H9 (cell line): ENCODE measurements at regions not wholly inside any gene's neighbourhood (a gene's known extent, or its start where the extent isn't known, plus 50 kb on each side); places are given as distances from the start of the nearest gene placed in this dataset.

Source experiments
- DNase-seq: peaks from one replicate; pipeline ENCODE4 v3.0.0-alpha.2; 2017
- H2AFZ ChIP-seq: one replicate; pipeline ENCODE4 v1.6.1; 2013; ENCODE audit warnings: mild to moderate bottlenecking, low read length, control low read depth, moderate library complexity
- H2AK5ac ChIP-seq: 2 replicates; pipeline ENCODE4 v1.6.1; 2013; ENCODE audit warnings: low read length, control low read depth, mixed read lengths; ENCODE audit not compliant: insufficient read length
- H2BK120ac ChIP-seq: one replicate; pipeline ENCODE4 v1.6.1; 2013; ENCODE audit warnings: low read depth, mild to moderate bottlenecking, low read length, control low read depth, inconsistent platforms; ENCODE audit not compliant: poor library complexity, severe bottlenecking
- H2BK12ac ChIP-seq: 2 replicates; pipeline ENCODE4 v1.6.1; 2013; ENCODE audit warnings: low read length, control low read depth, mixed read lengths, low read depth; ENCODE audit not compliant: insufficient read length
- H2BK15ac ChIP-seq: 2 replicates; pipeline ENCODE4 v1.6.1; 2013; ENCODE audit warnings: low read depth, low read length, control low read depth
- H2BK20ac ChIP-seq: one replicate; pipeline ENCODE4 v1.6.1; 2013; ENCODE audit warnings: low read depth, mild to moderate bottlenecking, low read length, control low read depth, inconsistent platforms; ENCODE audit not compliant: poor library complexity, severe bottlenecking
- H2BK5ac ChIP-seq: 2 replicates; pipeline ENCODE4 v1.6.1; 2013; ENCODE audit warnings: low read length, control low read depth, mixed read lengths; ENCODE audit not compliant: insufficient read length
- H3K14ac ChIP-seq: 2 replicates; pipeline ENCODE4 v1.6.1; 2013; ENCODE audit warnings: low read length, control low read depth; ENCODE audit not compliant: insufficient read depth
- H3K18ac ChIP-seq: 2 replicates; pipeline ENCODE4 v1.6.1; 2013; ENCODE audit warnings: low read depth, mild to moderate bottlenecking, mixed read lengths, low read length, control low read depth; ENCODE audit not compliant: insufficient read length
- H3K23ac ChIP-seq: 2 replicates; pipeline ENCODE4 v1.6.1; 2013; ENCODE audit warnings: low read length, control low read depth, mixed read lengths, low read depth; ENCODE audit not compliant: insufficient read length
- H3K23me2 ChIP-seq: 2 replicates; pipeline ENCODE4 v1.6.1; 2013; ENCODE audit warnings: low read depth, mild to moderate bottlenecking, mixed read lengths, low read length, control low read depth; ENCODE audit not compliant: insufficient read length, poor library complexity, severe bottlenecking
- H3K27ac ChIP-seq: 2 replicates; pipeline ENCODE4 v1.5.1; 2013; ENCODE audit warnings: low read length, control low read depth, mixed read lengths, low read depth; ENCODE audit not compliant: insufficient read length
- H3K27me3 ChIP-seq: 2 replicates; pipeline ENCODE4 v1.6.1; 2013; ENCODE audit warnings: low read length, control low read depth, inconsistent platforms; ENCODE audit not compliant: insufficient read depth
- H3K4ac ChIP-seq: 2 replicates; pipeline ENCODE4 v1.6.1; 2013; ENCODE audit warnings: low read depth, mild to moderate bottlenecking, control low read depth, inconsistent platforms, low read length, moderate library complexity
- H3K4me1 ChIP-seq: 2 replicates; pipeline ENCODE4 v1.6.1; 2013; ENCODE audit warnings: low read length, control low read depth, inconsistent platforms; ENCODE audit not compliant: insufficient read depth
- H3K4me2 ChIP-seq: 2 replicates; pipeline ENCODE4 v1.6.1; 2013; ENCODE audit warnings: low read length, control low read depth, mixed read lengths; ENCODE audit not compliant: insufficient read length, insufficient read depth
- H3K56ac ChIP-seq: 2 replicates; pipeline ENCODE4 v1.6.1; 2013; ENCODE audit warnings: low read depth, mild to moderate bottlenecking, mixed read lengths, low read length, control low read depth; ENCODE audit not compliant: insufficient read length
- H3K79me1 ChIP-seq: 2 replicates; pipeline ENCODE4 v1.6.1; 2013; ENCODE audit warnings: low read depth, mild to moderate bottlenecking, moderate library complexity, low read length, control low read depth, inconsistent platforms; ENCODE audit not compliant: insufficient read depth, poor library complexity, severe bottlenecking
- H3K79me2 ChIP-seq: 2 replicates; pipeline ENCODE4 v1.6.1; 2013; ENCODE audit warnings: low read length, control low read depth, inconsistent platforms; ENCODE audit not compliant: insufficient read depth
- H3K9ac ChIP-seq: 2 replicates; pipeline ENCODE4 v1.6.1; 2013; ENCODE audit warnings: low read length, control low read depth, mixed read lengths; ENCODE audit not compliant: insufficient read length; ENCODE audit errors: extremely low read depth
- H3K9me3 ChIP-seq: one replicate; pipeline ENCODE4 v1.6.1; 2013; ENCODE audit warnings: low read depth, low read length, inconsistent platforms; ENCODE audit not compliant: control insufficient read depth
- H3T11ph ChIP-seq: one replicate; pipeline ENCODE4 v1.6.1; 2013; ENCODE audit warnings: mild to moderate bottlenecking, low read length, control low read depth, inconsistent platforms
- H4K20me1 ChIP-seq: one replicate; pipeline ENCODE4 v1.6.1; 2013; ENCODE audit not compliant: control insufficient read depth, insufficient read length, insufficient read depth
- H4K5ac ChIP-seq: 2 replicates; pipeline ENCODE4 v1.6.1; 2013; ENCODE audit warnings: low read depth, mild to moderate bottlenecking, mixed read lengths, low read length, control low read depth; ENCODE audit not compliant: insufficient read length
- H4K8ac ChIP-seq: replicated peaks from 2 replicates; pipeline ENCODE4 v1.6.1; 2013; ENCODE audit warnings: low read length, control low read depth, mixed read lengths, low read depth; ENCODE audit not compliant: insufficient read length
- H4K91ac ChIP-seq: 2 replicates; pipeline ENCODE4 v1.6.1; 2013; ENCODE audit warnings: low read depth, mild to moderate bottlenecking, moderate library complexity, mixed read lengths, low read length, control low read depth; ENCODE audit not compliant: insufficient read length
- H3K27ac Mint-ChIP-seq, 3 experiments: 2 replicates in 2 of 3; 3 replicates in 1 of 3; pipeline ENCODE4 v1.8.0; 2020 to 2021; ENCODE audit warnings: mixed read lengths in 3 of 3, mild to moderate bottlenecking in 1 of 3, moderate library complexity in 1 of 3
- H3K27me3 Mint-ChIP-seq: 2 replicates; pipeline ENCODE4 v1.8.0; 2021; ENCODE audit warnings: low read depth, mild to moderate bottlenecking, moderate library complexity, mixed read lengths
- H3K36me3 Mint-ChIP-seq, 3 experiments: 2 replicates in 2 of 3; 3 replicates in 1 of 3; pipeline ENCODE4 v1.8.0; 2020 to 2021; ENCODE audit warnings: low read depth in 3 of 3, mixed read lengths in 3 of 3; ENCODE audit not compliant: insufficient read depth in 1 of 3
- H3K4me1 Mint-ChIP-seq, 2 experiments: 2 replicates each; pipeline ENCODE4 v1.8.0; 2020; ENCODE audit warnings: mixed read lengths in 2 of 2
- H3K4me3 Mint-ChIP-seq, 2 experiments: 2 replicates in 1 of 2; 3 replicates in 1 of 2; pipeline ENCODE4 v1.8.0; 2020 to 2021; ENCODE audit warnings: mild to moderate bottlenecking in 2 of 2, mixed read lengths in 2 of 2, moderate library complexity in 1 of 2
- H3K9me3 Mint-ChIP-seq, 2 experiments: 2 replicates in 1 of 2; 3 replicates in 1 of 2; pipeline ENCODE4 v1.8.0; 2020; ENCODE audit warnings: mild to moderate bottlenecking in 2 of 2, mixed read lengths in 2 of 2, moderate library complexity in 1 of 2
- WGBS: extraction: QIAGEN DNeasy Blood & Tissue Kit; methylation state at CpG from one replicate; pipeline ENCODE4 v1.1.7; 2013; ENCODE audit warnings: missing lambda C conversion rate, low lambda C conversion rate, mixed read lengths; ENCODE audit not compliant: insufficient read length; ENCODE audit errors: extremely low coverage; 5-methylcytosine and 5-hydroxymethylcytosine counted together
- TF ChIP-seq, protein P1 (sequence below): fragments of 200-600 bp; sonication (generic); conservative IDR thresholded peaks from 3 replicates; pipeline ENCODE4 v1.8.0; 2021; ENCODE audit warnings: antibody characterized with exemption, mild to moderate bottlenecking

DNA sequence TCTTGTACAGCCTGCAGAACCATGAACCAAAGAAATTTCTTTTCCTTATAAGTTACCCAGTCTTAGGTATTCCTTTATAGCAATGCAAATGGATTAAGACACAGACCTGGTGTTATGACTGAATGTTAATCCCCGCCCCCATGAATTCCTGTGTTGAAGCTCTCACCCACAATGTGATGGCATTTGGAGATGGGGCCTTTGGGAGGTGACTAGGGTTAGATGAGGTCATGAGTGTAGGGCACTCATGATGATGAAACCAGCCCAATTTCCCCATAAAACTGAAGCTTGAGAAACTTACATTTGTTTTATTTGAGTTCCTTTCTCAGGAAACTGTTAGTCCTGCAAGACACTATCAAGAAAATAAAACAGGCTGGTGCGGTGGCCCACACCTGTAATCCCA lies 115.8 kb upstream of the THY1 start:
- Histone ChIP-seq H3K4me1 (no peaks in the 10 kb centered on the region), H2BK120ac (no peak overlapping the region), H3T11ph (no peak overlapping the region), H4K8ac (no peak overlapping the region), H4K20me1 (no peaks in the 10 kb centered on the region), H3K23ac (no peak overlapping the region), H3K79me1 (no peaks in the 10 kb centered on the region), H3K9ac (no peak overlapping the region), H2AFZ (no peak overlapping the region), H4K5ac (no peak overlapping the region), H3K4me2 (no peak overlapping the region), H3K27me3 (no peaks in the 10 kb centered on the region), H3K79me2 (no peaks in the 10 kb centered on the region), H3K23me2 (no peaks in the 10 kb centered on the region), H2BK15ac (no peak overlapping the region), H2BK20ac (no peak overlapping the region), H2BK5ac (no peak overlapping the region), H3K14ac (no peak overlapping the region), H3K18ac (no peak overlapping the region), H3K56ac (no peak overlapping the region), H4K91ac (no peak overlapping the region), H3K9me3 (no peaks in the 10 kb centered on the region), H3K27ac (no peak overlapping the region), H2BK12ac (no peak overlapping the region), H3K4ac (no peak overlapping the region), H2AK5ac (no peak overlapping the region)
- Mint-ChIP-seq H3K9me3 (no peaks in the 10 kb centered on the region), H3K4me1 (peaks cover 19 to 22% of the 10 kb centered on the region in 2 experiments), H3K36me3 (no peaks in the 10 kb centered on the region), H3K27me3 (peaks cover 29% of the 10 kb centered on the region), H3K4me3 (no peak overlapping the region), H3K27ac (no peak overlapping the region)
- TF ChIP-seq, protein P1, sequence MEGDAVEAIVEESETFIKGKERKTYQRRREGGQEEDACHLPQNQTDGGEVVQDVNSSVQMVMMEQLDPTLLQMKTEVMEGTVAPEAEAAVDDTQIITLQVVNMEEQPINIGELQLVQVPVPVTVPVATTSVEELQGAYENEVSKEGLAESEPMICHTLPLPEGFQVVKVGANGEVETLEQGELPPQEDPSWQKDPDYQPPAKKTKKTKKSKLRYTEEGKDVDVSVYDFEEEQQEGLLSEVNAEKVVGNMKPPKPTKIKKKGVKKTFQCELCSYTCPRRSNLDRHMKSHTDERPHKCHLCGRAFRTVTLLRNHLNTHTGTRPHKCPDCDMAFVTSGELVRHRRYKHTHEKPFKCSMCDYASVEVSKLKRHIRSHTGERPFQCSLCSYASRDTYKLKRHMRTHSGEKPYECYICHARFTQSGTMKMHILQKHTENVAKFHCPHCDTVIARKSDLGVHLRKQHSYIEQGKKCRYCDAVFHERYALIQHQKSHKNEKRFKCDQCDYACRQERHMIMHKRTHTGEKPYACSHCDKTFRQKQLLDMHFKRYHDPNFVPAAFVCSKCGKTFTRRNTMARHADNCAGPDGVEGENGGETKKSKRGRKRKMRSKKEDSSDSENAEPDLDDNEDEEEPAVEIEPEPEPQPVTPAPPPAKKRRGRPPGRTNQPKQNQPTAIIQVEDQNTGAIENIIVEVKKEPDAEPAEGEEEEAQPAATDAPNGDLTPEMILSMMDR, result no peak
- no peak for DNase-seq
- WGBS, result no CpG with 5 or more reads among the region's 2 CpGs
